ENCODE measurements at regions not wholly inside any gene's neighbourhood (a gene's known extent, or its start where the extent isn't known, plus 50 kb on each side); places are given as distances from the start of the nearest gene placed in this dataset.

- H3K9me3 ChIP-seq = no peaks in the 10 kb centered on the region
- in situ Hi-C loops (cut with MboI; ENCODE audit: low sequenced_read_pairs in 4 of 4) = no loop called here
- H3K4me3 ChIP-seq = no peak overlapping the region
- no peaks in the 10 kb centered on the region for H3K27me3 ChIP-seq
- no peaks in the 10 kb centered on the region for H3K4me1 ChIP-seq
- DNase-seq (no peak), ATAC-seq (no peak)
- H3K36me3 ChIP-seq = no peaks in the 10 kb centered on the region
- intact Hi-C loops (cut with DNase I; ENCODE audit: low total_unique reads) = no loop called here
- H3K27ac ChIP-seq = no peak overlapping the region
- TF ChIP-seq POLR2A (IDR thresholded peaks at IDR 0.05) = no peak
- TF ChIP-seq CTCF (IDR thresholded peaks at IDR 0.05 in 4 of 5, conservative IDR thresholded peaks at IDR 0.05 in 1 of 5) = no peak
These were observed 466.7 kb upstream of the TENM3 start for GRCh38 chr4:181776264-181777054.

- TF ChIP-seq POLR2A (IDR thresholded peaks at IDR 0.05) = no peak
- no peak for TF ChIP-seq CTCF (IDR thresholded peaks at IDR 0.05 in 4 of 5, conservative IDR thresholded peaks at IDR 0.05 in 1 of 5)
- no peak overlapping the region for H3K4me3 ChIP-seq
- DNase-seq (no peak), ATAC-seq (no peak)
- intact Hi-C loops (cut with DNase I; ENCODE audit: low total_unique reads) (no loop called here), in situ Hi-C loops (cut with MboI; ENCODE audit: low sequenced_read_pairs in 4 of 4) (no loop called here)
- H3K36me3 ChIP-seq = no peaks in the 10 kb centered on the region
- H3K27ac ChIP-seq = no peak overlapping the region
- no peaks in the 10 kb centered on the region for H3K9me3 ChIP-seq
- H3K27me3 ChIP-seq = no peaks in the 10 kb centered on the region
- H3K4me1 ChIP-seq = no peaks in the 10 kb centered on the region
These were observed 465.7 kb upstream of the TENM3 start for GRCh38 chr4:181777518-181777917.

GRCh38 chr4:181784881-181785280 lies 458.3 kb upstream of the TENM3 start:
- in situ Hi-C loops (cut with MboI; ENCODE audit: low sequenced_read_pairs in 4 of 4) (no loop called here), intact Hi-C loops (cut with DNase I; ENCODE audit: low total_unique reads) (no loop called here)
- no peak for TF ChIP-seq POLR2A (IDR thresholded peaks at IDR 0.05)
- Histone ChIP-seq H3K36me3 (no peaks in the 10 kb centered on the region), H3K4me1 (no peaks in the 10 kb centered on the region), H3K4me3 (no peak overlapping the region), H3K9me3 (no peaks in the 10 kb centered on the region), H3K27me3 (no peaks in the 10 kb centered on the region), H3K27ac (no peak overlapping the region)
- DNase-seq = no peak
- no peak for ATAC-seq

- H3K27ac ChIP-seq = no peak overlapping the region
- no peaks in the 10 kb centered on the region for H3K9me3 ChIP-seq
- H3K4me1 ChIP-seq = no peaks in the 10 kb centered on the region
- intact Hi-C loops (cut with DNase I; ENCODE audit: low total_unique reads) (no loop called here), in situ Hi-C loops (cut with MboI; ENCODE audit: low sequenced_read_pairs in 4 of 4) (no loop called here)
- ATAC-seq (no peak), DNase-seq (no peak)
- no peak overlapping the region for H3K4me3 ChIP-seq
- no peaks in the 10 kb centered on the region for H3K36me3 ChIP-seq
- TF ChIP-seq CTCF (IDR thresholded peaks at IDR 0.05 in 4 of 5, conservative IDR thresholded peaks at IDR 0.05 in 1 of 5) = no peak
- TF ChIP-seq POLR2A (IDR thresholded peaks at IDR 0.05) = no peak
- H3K27me3 ChIP-seq = no peaks in the 10 kb centered on the region
These were observed 450.6 kb upstream of the TENM3 start for GRCh38 chr4:181792641-181793040.

GRCh38 chr4:181793096-181793495 lies 450.1 kb upstream of the TENM3 start:
- no peaks in the 10 kb centered on the region for H3K4me1 ChIP-seq
- no peak overlapping the region for H3K4me3 ChIP-seq
- H3K36me3 ChIP-seq = no peaks in the 10 kb centered on the region
- H3K27ac ChIP-seq = no peak overlapping the region
- no peaks in the 10 kb centered on the region for H3K9me3 ChIP-seq
- in situ Hi-C loops (cut with MboI; ENCODE audit: low sequenced_read_pairs in 4 of 4) (no loop called here), intact Hi-C loops (cut with DNase I; ENCODE audit: low total_unique reads) (no loop called here)
- TF ChIP-seq POLR2A (IDR thresholded peaks at IDR 0.05) = no peak
- no peak for TF ChIP-seq CTCF (IDR thresholded peaks at IDR 0.05 in 4 of 5, conservative IDR thresholded peaks at IDR 0.05 in 1 of 5)
- DNase-seq (no peak), ATAC-seq (no peak)
- no peaks in the 10 kb centered on the region for H3K27me3 ChIP-seq

All from gastrocnemius medialis (tissue), 4 donors.